ENCODE measurements at regions not wholly inside any gene's neighbourhood (a gene's known extent, or its start where the extent isn't known, plus 50 kb on each side); places are given as distances from the start of the nearest gene placed in this dataset.

DNA sequence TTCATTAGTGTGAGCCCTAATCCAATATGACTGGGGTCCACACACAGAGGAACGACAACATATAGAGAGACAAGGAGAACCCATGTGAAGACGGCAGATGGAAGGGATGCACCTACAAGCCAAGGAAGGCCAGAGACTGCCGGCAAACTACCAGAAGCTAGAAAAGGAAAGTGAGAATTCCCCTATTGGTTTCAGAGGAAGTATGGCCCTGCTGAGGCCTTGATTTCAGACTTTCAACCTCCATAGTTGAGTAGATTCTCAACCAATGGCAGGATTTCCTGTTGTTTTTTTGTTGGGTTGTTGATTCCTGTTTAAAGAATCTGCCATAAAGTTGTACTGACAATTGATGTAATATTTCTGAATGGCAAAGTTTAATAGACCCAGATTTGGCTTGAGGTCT is 241.5 kb downstream of the SATB2 start:
- TF ChIP-seq JUN (IDR thresholded peaks at IDR 0.05; ENCODE audit: borderline replicate concordance, insufficient read depth, insufficient read length, low read depth) = no peak
- TF ChIP-seq, protein P1, sequence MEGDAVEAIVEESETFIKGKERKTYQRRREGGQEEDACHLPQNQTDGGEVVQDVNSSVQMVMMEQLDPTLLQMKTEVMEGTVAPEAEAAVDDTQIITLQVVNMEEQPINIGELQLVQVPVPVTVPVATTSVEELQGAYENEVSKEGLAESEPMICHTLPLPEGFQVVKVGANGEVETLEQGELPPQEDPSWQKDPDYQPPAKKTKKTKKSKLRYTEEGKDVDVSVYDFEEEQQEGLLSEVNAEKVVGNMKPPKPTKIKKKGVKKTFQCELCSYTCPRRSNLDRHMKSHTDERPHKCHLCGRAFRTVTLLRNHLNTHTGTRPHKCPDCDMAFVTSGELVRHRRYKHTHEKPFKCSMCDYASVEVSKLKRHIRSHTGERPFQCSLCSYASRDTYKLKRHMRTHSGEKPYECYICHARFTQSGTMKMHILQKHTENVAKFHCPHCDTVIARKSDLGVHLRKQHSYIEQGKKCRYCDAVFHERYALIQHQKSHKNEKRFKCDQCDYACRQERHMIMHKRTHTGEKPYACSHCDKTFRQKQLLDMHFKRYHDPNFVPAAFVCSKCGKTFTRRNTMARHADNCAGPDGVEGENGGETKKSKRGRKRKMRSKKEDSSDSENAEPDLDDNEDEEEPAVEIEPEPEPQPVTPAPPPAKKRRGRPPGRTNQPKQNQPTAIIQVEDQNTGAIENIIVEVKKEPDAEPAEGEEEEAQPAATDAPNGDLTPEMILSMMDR (IDR thresholded peaks at IDR 0.05; ENCODE audit: extremely low read depth in 1 of 2, insufficient read depth in 1 of 2, low read depth in 1 of 2, low read length in 2 of 2) = no peak
